Hepatocyte (in vitro differentiated cells): ENCODE measurements at regions not wholly inside any gene's neighbourhood (a gene's known extent, or its start where the extent isn't known, plus 50 kb on each side); places are given as distances from the start of the nearest gene placed in this dataset.

Experiments used
- CTCF ChIP-seq: fragments of 200-600 bp; sonication (generic); IDR thresholded peaks from 2 replicates; pipeline ENCODE4 v1.5.1; 2016; ENCODE audit warnings: antibody characterized with exemption, mild to moderate bottlenecking; ENCODE audit not compliant: poor library complexity
- EZH2 ChIP-seq: fragments of 200-600 bp; sonication (generic); IDR thresholded peaks from 2 replicates; pipeline ENCODE4 v1.6.1; 2016; ENCODE audit warnings: antibody characterized with exemption, mild to moderate bottlenecking, borderline replicate concordance
- EZH2phosphoT487 ChIP-seq: fragments of 200-600 bp; sonication (generic); IDR thresholded peaks from one replicate; pipeline ENCODE4 v1.6.1; 2018; ENCODE audit warnings: antibody characterized with exemption, mild to moderate bottlenecking, low read depth, moderate library complexity; ENCODE audit not compliant: unreplicated experiment, severe bottlenecking

DNA sequence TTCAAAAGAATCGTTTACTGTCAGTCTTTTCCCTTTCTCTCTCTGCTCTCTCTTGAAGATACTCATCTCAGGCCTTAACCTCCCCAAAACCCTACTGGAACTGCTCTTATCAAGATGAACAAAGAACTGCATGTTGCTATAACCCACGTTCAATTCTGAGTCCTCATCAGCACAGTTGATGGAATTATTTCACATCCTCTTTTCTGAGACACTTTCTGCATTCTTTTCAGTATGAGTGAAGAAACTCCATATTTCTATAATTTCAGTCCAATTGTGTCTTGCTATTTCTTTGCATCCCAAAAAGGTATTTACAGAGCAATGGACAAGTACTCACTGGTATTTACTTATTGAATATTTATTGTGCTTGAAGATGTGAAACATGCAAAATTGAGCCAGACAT is 160.1 kb upstream of the CPNE8 start:
- TF ChIP-seq CTCF, result no peak
- no peak for TF ChIP-seq EZH2
- no peak for TF ChIP-seq EZH2phosphoT487
